A673 (cell line): ENCODE measurements at regions not wholly inside any gene's neighbourhood (a gene's known extent, or its start where the extent isn't known, plus 50 kb on each side); places are given as distances from the start of the nearest gene placed in this dataset.

Source experiments
- CTCF ChIP-seq: fragments of 300-800, 200-600 bp; sonication (generic); conservative IDR thresholded peaks from 2 replicates; pipeline ENCODE4 v1.5.1; 2017; ENCODE audit warnings: low read depth, mild to moderate bottlenecking, antibody characterized with exemption, low read length, moderate library complexity, mixed read lengths
- EZH2 ChIP-seq: fragments of 200-600 bp; sonication (generic); IDR thresholded peaks from 2 replicates; pipeline ENCODE4 v1.6.1; 2017; ENCODE audit warnings: borderline replicate concordance, low read depth, mild to moderate bottlenecking, mixed read lengths, antibody characterized with exemption, low read length; ENCODE audit not compliant: poor library complexity, severe bottlenecking

- TF ChIP-seq CTCF (no peak), EZH2 (no peak)
These were observed 157.8 kb upstream of the AADAT start for GRCh38 chr4:170247596-170247995.
